ENCODE measurements at regions not wholly inside any gene's neighbourhood (a gene's known extent, or its start where the extent isn't known, plus 50 kb on each side); places are given as distances from the start of the nearest gene placed in this dataset.

GRCh38 chr13:68908879-68909278 lies 1198.7 kb upstream of the ATXN8OS start:
- TF ChIP-seq ZBTB7A (tag by site-specific recombination; IDR thresholded peaks at IDR 0.05; ENCODE audit: low read depth) = no peak
- TF ChIP-seq SP3 (tag by site-specific recombination; IDR thresholded peaks at IDR 0.05) = no peak
- TF ChIP-seq CTCF (tag by site-specific recombination; IDR thresholded peaks at IDR 0.05) = no peak
- TF ChIP-seq RBAK (tag by site-specific recombination; IDR thresholded peaks at IDR 0.05) = no peak
- TF ChIP-seq ZNF449 (tag by site-specific recombination; IDR thresholded peaks at IDR 0.05) = no peak
- no peak for TF ChIP-seq ELK4 (IDR thresholded peaks at IDR 0.05; ENCODE audit: borderline replicate concordance, low read depth, low read length)
- TF ChIP-seq BCL11A (tag by site-specific recombination; IDR thresholded peaks at IDR 0.05; ENCODE audit: low read depth) = no peak
- no peak for TF ChIP-seq SP2 (tag by site-specific recombination; IDR thresholded peaks at IDR 0.05)
- TF ChIP-seq ZNF677 (tag by site-specific recombination; IDR thresholded peaks at IDR 0.05) = no peak
- no peak for TF ChIP-seq ZNF664 (tag by site-specific recombination; IDR thresholded peaks at IDR 0.05)
- no peak for TF ChIP-seq ZNF654 (tag by site-specific recombination; IDR thresholded peaks at IDR 0.05; ENCODE audit: low read depth)
- TF ChIP-seq ZSCAN4 (tag by site-specific recombination; IDR thresholded peaks at IDR 0.05) = no peak
